Inferior parietal cortex (tissue), 1 donor: ENCODE measurements at regions not wholly inside any gene's neighbourhood (a gene's known extent, or its start where the extent isn't known, plus 50 kb on each side); places are given as distances from the start of the nearest gene placed in this dataset.

Source experiments
- DNase-seq: peaks from one replicate; pipeline ENCODE4 v3.0.0-alpha.2; 2016; ENCODE audit errors: extremely low spot score

DNA sequence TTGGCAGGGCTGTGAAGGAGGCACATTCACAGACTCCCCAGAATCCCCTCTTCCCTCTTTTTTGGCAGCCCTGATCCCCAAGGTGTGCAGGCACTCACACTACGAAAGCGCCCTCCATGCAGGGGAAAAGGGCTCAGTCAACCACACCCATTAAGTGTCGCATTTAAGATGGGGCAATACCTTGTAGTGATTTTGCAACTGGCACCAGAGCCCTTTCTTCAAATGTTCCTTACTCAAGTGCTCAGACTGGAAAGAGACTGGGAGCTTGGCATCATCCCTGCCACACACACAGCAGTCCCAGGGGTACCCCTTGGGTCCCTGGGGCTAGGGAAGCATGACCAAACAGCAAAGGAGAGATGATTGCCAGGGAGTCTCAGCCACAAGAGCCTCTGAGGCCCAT lies 190.1 kb downstream of the HAUS1 start:
- DNase-seq: no peak

DNA sequence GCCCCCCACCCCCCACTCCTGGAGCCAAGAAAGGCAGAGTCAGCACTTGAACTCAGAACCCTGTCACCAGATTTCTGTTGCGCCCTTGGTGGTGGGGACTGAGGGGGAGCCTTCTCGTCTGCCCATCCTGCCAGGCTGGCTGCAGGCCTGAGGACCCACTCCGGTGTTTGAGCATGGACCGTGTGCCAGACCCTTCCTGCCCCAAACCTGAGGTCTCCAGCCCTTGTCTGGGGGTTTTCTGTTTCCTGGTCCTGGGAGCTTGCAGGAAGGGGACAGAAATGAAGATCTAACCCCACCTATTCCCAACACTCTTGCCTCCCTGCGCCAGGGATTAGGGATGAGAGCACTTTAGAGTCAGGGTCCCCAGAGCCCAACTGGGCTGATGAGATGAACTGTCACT lies 190.6 kb downstream of the HAUS1 start:
- DNase-seq: no peak

DNA sequence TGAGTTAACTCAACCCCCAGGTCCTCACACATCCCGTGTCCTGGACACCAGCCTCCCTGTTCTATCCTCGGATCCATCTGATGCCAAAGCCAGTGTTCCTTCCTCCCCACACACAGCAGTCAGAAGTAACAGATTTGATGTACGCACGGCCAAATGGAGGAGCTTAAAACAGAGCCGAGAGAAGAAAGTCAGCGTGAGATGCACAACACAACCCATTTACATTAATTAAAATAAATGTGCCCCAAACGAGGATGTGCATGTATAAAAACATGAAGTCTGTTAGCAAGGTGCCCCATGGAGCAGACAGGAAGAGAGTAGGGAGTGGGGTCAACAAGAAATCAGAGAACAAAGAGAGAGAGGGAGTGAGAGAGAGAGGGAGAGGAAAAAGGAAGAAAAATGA lies 191.2 kb downstream of the HAUS1 start:
- DNase-seq: no peak

DNA sequence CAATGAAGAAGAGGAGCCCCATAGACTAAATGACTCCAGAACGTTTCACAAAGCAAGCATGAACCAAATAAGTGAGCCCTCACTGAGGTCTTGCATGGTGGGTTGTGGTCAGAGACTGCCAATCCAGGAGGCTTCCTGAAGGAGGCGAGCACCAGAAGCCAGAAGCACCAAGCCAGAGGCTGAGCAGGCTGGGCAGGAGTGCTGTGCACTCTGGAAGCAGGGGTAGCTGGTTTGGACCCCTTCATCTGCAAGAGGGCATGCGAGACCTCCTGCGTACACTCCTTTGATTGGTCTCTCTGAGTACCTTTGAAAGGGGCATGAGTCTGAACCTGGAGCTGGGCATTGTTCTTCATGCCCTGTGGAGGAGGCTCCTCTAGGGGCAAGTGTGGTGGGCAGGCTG lies 192.5 kb downstream of the HAUS1 start:
- DNase-seq: no peak

DNA sequence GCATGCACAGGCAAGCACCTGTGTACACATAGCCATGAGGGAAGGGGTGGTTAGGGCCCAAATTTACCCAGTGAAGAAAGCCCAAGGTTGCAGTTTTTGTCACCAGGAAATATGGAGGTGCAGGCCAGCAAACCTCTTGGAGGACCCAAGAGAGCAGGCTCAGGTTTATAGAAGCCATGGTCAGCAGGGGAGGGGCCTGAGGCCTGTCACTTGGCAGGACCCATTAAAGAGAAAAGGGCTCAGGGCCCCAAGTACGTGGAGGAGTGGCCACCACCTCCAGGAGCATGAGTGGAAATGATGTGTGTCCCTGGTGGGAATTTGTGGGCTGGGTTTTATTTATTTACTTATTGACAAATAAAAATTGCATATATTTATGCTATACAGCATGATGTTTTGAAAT lies 192.9 kb downstream of the HAUS1 start:
- no peak for DNase-seq

DNA sequence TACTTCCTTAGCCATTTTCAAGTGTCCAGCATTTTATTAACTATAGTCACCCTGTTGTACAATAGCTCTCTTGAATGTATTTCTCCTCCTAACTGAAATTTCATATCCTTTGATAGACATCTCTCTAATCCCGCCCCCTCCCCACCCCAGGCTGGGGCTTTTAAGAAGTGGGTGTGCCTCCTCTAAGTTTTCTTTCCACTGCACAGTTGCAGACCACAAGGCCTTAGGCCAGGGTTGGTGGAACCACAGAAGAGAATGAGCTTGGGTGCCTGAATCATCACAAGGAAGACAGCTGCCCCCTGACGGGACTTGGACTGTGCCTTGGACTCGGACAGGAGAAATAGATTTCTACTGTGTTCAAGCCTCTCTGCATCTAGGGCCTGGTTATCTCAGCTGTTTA lies 193.4 kb downstream of the HAUS1 start:
- DNase-seq: no peak

DNA sequence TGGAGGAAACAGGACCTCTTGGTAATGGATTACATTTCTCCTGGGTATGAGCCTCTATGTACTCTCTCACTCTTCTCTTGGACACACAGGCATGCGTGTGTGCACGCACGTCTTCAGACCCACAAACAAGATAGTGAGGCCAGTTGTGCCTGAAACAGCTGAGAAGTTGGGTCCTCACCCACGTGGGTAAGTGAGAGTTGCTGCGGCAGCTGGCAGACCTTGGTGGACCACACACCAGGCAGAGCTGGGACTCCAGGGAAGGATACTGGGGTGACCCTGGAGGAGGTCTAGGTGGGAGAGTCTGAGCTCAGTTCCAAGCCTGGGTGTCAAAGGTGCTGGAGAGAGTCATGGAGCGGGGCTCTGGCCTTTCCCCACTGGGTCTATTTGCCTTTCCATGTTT lies 194.3 kb downstream of the HAUS1 start:
- DNase-seq: no peak

DNA sequence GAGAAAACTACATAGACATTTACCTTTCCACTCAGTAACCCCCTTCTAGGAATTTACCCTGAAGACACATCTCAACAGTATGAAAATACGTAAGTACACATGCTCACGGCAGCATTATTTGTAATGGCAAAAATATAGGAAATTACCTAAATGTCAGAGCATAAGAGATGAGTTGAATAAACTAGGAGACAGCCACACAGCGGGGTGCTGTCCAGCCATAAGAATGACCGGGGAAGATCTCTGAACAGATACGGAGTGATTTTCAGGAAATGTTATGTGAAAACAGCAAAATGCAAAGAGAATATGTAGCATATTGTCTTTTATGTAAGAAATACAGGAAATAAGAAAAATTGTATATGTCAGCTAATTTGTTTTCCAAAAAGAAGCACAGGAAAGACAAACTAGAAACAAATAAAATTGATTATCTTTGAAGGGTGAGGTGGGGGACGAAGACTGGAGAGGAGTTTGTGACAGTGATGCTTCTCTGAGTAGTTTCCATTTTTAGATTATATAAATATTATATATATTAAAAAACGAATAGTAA lies 195.4 kb downstream of the HAUS1 start:
- no peak for DNase-seq

DNA sequence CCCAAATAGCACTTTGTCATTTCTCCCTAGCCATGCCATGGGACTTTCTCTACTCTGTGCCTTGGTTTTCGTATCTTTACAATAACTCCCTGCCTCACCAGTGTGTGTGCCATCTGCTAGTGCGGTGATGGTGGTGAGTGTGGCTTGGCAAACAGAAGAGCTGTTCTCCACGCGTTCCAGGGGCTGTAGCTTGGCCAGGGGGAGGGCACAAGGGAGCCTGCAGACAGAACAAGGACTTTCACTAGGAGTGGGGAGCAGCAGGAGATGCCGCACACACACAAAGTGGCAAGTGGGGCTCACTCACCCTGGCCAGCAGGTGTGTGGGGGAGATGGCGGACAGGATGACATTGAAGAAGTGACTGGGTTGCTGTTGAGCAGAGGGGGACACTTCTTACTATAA lies 196.9 kb downstream of the HAUS1 start:
- no peak for DNase-seq

DNA sequence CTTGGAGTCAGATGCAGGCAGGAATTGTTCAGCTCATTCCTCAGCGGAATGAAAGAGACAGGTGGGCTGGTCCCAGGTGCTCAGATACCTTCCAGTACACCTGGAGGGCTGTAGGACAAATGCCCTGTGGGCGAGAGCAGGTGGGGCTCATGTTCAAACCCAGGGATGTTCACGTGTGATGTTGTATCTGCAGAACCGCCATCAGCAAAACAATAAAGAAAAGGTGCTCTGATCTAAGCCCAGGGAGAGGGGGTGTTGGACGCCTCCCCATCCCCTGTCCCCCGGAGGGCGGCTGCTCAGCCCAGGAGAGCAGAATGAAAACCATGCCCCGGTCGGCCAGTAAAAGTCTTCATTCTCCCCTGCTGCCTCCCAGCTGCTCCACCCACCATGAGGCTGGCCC lies 197.4 kb downstream of the HAUS1 start:
- no peak for DNase-seq

DNA sequence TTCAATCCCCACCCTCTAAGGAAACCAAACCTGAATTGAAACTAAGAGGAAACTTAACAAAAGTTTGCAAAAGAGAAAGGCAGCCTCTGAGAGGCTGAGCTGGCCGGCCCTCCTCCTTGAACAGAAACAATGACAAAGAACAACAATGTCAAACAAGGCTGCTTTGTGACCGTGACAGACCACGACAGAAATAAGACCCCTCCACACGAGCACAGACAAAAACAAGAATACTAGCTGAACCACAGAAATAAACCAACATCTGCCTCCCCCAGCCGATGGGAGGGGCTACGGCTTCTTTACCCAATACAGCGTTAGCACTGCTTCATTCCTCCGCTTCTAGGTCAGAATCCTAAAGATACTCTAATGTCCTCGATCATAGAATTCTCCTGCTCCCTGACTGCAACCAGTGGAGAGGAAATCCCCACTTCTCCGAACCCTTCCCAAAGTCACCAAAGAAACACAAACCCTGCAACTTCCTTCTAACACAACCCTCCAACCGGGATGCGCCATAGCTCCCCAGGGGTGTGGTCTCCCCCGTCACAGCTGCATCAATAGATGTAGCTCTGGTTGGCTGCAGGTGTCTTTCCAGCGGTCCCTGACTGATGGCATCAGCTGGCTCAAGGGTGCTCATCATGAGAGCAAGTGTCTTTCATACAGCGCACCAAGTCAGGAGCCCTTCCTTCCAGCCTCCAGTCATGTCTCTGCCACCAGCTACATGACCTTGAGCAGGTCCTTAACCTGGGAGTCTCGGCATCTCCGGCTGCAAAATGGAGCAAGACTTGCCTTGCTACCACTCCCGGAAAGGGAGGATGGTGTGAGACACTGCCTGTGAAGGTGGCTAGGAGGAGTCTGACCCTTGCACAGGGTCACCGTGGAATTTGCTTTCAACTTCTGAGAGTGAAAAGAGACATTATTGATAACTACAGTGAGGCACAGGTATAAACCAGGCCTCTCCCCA lies 198.6 kb downstream of the HAUS1 start:
- DNase-seq: no peak

DNA sequence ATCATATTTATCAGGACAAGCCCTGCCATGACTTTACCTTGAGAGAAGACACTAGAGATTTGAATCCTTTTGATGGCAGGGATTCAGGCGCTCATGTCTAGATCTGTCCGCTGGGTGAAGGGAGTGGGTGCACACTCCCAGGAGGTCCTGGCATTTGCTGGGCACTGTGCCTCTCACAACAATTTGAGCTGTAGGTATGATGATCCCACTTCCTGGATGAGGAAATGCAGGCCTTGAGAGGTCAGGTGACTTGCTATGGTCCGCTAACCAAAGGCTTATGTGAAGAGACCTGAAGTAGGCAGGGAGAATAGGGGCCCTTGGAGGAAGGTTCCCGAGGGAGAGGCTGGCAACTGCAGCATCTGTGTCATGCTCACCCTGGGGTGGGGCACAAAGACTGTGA lies 206.1 kb downstream of the HAUS1 start:
- no peak for DNase-seq

DNA sequence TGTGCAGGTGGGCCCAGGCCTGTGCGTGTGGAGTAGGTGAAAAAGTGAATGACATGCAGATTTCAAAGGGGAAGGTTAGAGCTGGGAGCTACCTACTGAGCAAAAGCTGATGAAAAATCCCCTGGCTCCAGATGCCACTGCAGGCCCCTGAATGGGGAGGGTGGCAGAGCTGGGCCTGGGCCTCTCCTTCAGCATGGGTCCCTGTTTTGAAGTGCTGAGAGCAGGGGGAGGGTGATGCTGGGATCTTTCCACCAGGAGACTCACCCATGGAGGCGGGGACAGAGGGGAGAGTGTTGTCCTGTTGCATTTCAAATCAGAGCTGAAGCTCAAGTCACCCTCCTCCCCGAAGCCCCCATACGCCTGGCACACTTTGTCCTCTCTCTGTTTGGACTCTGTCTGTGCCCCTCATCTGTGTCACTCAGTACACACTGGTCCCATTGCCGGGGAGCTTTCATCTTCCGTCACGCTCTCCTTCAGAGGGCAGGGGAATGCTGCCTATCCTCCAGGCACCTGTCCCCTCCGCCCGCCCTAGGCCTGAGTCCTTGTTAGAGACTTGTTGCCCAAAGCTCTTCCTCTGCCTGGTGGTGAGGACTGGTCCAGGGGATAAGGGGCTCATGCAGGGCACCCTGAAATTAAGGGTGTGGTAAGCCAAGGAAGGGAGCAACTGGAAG lies 206.6 kb downstream of the HAUS1 start:
- DNase-seq: no peak

DNA sequence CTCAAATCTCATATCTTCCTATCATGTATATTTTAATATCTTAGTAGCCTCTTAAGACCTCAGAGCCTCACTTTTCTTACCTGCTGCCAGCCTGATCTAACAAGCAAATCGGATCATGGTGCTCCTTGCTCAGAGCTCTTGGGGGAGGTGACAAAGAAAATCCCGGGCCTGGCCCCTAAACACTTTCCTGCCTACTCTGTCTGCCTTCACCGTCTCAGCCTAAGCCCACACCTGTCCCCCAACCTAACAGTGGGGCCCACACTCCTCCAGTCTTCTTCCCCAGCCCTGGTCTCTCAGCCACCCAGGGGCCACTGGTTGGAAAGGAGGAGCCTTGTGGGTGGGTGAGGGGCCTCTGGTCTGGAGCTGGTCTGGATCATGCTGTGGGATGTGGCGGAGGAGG lies 207.3 kb downstream of the HAUS1 start:
- DNase-seq: no peak

DNA sequence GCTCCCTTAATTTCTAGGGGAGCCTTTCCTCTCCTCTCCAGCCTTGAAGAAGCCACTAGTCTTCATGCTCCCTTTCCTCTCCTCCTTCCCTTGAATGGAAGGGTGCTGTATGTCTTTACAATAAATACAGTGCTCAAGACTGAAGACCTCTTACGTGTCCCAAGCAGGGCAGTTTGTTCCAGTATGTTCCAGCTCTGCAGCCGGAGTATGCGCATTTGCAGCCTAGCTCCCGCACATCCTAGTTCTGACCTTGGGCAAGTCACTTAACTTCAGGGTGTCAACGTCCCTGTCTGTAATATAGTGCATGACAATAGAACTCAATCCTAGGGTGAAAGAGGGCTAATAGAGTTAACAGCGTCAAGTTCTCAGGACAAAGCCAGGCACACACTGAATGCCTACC lies 208.0 kb downstream of the HAUS1 start:
- no peak for DNase-seq

DNA sequence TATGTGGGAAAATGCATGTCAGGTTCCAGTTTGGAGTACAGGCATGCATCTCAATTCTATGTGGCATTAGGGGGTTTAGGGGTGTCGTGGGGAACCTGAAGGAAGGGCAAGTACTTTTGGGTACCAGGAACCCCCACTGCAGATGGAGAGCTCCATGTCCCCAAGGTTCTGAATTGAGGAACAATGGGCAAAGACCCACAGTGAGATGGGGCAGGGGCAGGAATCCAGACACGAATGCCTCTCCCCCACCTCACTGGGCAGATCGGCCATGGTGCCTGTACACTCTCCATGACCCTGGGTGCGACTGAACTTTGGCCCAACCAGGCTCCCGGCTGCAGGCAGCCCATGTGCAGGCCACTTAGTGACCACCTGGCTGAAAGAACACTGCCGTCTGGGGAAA lies 209.3 kb downstream of the HAUS1 start:
- no peak for DNase-seq

DNA sequence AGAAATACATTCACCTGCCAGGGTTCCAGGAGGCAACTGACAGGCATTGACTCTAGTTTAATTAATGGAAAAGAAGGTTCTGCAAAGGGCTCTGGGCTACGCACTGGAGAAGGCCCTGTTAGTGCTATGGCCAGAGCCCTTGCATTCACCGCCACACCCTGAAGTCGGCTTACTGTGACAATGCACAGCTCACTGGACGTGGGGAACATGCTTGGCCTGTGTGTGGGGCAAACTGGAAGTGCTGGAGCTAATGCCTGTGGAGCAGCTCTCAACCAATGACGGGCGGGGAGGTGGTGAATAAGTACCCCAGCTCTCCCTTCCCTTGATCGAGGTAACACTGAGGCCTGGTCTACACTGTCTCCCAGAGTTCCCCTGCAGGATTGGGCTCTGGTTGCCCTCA lies 209.8 kb downstream of the HAUS1 start:
- DNase-seq: no peak

DNA sequence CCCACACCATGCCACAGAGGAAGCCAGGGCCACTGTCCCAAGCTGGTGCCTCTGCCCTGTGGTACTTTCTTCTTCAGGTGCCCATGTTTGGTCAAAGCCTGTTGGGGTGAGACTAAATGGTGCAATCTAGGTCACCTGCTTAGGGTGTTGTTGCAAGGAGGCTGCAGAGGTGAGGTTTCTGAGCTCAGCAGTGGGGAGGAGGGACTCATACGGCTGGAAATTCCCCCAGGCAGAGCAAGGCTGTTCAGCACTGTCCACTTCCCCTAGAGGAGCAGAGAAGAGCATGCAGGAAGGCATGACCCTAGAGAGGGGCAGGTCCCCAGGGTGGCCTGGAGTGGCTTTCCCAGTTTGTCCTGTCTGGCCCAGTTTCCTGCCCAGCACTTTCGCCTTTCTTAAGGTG lies 211.0 kb downstream of the HAUS1 start:
- no peak for DNase-seq

DNA sequence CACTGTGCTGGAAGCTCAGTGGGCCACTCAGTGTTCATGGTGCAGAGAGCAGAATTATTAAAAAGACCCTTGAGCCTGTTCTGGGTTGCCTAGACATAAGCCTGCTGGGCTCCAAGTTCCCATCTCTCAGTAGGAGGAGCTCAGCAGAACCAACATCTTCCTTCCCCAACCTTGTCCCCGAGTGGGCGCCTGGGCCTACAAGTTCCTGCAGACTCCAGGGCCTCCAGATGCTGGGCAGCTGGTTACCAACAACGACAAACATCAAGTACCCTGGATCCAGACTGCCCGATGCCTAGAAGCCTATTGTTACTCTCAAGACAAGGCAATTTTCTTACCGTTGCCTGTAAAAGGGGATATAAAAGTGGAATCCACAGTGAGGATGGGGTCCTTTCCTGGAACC lies 214.2 kb downstream of the HAUS1 start:
- no peak for DNase-seq

DNA sequence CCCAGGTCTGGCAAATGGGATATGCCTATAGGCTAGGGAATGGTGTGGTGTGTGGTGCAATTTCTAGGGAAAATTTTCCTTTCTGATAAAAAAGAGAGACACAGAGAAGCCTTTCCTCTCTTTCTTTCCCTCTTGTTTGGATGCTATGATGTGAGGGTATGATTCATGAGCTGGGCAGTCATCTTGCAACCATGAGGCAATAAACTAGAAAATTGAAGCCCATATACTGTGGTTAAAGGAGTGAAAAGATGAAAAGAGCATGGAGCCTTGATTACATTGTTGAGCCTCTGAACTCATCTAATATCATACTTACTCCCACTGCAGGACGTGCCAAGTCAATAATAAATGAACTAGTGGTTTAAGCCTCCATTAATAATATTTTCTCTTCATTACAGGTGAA lies 215.6 kb downstream of the HAUS1 start:
- DNase-seq: no peak

DNA sequence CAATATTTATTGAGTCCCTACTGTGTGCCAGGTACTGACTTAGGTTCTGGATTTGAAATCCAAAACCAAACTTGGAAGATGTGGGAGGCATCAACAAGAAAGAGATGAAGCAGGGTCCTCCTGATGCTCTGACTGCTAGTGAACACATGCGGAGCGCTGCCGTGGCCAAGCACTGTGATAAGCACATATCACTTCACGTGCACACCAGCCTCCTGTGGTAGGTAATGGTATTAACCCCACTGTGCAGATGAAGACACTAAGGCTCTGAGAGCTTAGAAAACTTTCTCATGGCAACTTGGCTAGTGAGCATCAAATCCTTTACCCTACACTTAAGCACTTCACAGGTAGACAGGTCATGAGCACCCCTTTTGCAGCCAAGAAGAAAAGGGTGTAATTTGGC lies 216.1 kb downstream of the HAUS1 start:
- DNase-seq: no peak

DNA sequence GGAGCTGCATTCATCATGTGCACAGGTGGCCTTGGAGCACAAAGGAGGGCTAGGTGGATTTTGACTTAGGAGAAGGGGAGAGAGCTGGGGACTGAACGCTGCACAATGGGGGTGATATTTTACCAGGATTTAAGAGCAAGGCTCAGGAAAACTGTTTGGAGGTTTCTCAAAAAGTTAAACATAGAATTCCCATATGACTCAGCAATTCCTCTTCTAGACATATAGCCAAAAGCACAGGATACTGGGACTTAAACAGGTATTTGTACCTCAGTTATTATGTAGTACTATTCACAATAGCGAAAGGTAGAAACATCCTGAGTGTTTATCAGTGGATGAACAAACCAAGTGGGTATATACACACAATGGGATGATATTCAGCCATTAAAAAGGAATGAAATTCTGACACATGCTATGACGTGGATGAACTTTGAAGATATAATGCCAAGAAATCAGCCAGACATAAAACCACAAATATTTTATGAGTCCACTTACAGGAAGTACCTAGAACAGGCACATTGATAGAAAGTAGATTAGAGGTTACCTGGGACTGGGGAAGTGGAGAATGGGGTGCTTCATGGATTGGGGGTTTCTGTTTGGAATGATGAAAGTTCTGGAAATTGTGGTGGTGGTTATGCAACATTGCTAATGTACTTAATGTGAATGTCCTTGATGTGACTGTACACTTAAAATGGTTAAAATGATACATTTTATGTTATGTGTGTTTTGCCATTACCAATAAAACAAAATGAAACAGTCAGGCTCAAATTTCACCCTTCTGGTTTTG lies 216.9 kb downstream of the HAUS1 start:
- no peak for DNase-seq
